HCT116 (cell line): ENCODE measurements at regions not wholly inside any gene's neighbourhood (a gene's known extent, or its start where the extent isn't known, plus 50 kb on each side); places are given as distances from the start of the nearest gene placed in this dataset.

Source experiments
- ATAC-seq: fragments of 200-7000 bp; cut with Tn5 transposase; 2 replicates; pipeline ENCODE4 v1.9.1; 2020; ENCODE audit warnings: mild to moderate bottlenecking, moderate library complexity
- BruUV-seq: library from RNA; stranded (reverse); fragments of 400-500 nt; replicated peaks from 2 replicates; lab custom pipeline; 2021; lab: Mats Ljungman, UMichigan
- CTCF ChIA-PET: fragments of 300-600 bp; sonication (Branson Sonifier 250); formaldehyde crosslinking; loops from one replicate; lab custom pipeline; 2021; ENCODE audit warnings: antibody characterized with exemption; lab: Charles Lee
- POLR2A ChIA-PET: fragments of 300-600, 350-600 bp; sonication (Branson Sonifier 250); formaldehyde crosslinking; loops from one replicate; lab custom pipeline; 2021; ENCODE audit warnings: antibody characterized with exemption; lab: Charles Lee
- RAD21 ChIA-PET, 2 experiments: fragments of 300-600 bp; sonication (Branson Sonifier 250); formaldehyde crosslinking; loops; one replicate each; lab custom pipeline; 2023; ENCODE audit warnings: low total read pairs in 2 of 2; ENCODE audit not compliant: uncharacterized antibody in 2 of 2, unreplicated experiment in 2 of 2, low non-redundant PET in 1 of 2; lab: Charles Lee
- DNase-seq: peaks from one replicate; pipeline ENCODE4 v3.0.0-alpha.2; 2010; ENCODE audit warnings: low read depth, low spot score
- H2AFZ ChIP-seq: fragments of 200-600 bp; shearing (Covaris generic), sonication (generic); 2 replicates; pipeline ENCODE4 v1.6.1; 2017; ENCODE audit warnings: low read depth, mixed run types, mixed read lengths, antibody characterized with exemption, low read length; ENCODE audit not compliant: poor library complexity, severe bottlenecking
- H3K27ac ChIP-seq: 2 replicates; pipeline ENCODE4 v1.5.1; 2012; ENCODE audit warnings: low read depth, low read length
- H3K27me3 ChIP-seq: fragments of 200-600 bp; sonication (generic); 2 replicates; pipeline ENCODE4 v1.6.1; 2016; ENCODE audit warnings: mixed run types, low read length, mixed read lengths; ENCODE audit not compliant: insufficient read depth
- H3K36me3 ChIP-seq, 2 experiments: fragments of 200-500 bp in 1 of 2; fragments of 200-600 bp in 1 of 2; sonication (Bioruptor generic) in 1 of 2; sonication (generic) in 1 of 2; 2 replicates each; pipeline versions ENCODE4 v1.5.1 to v1.6.1; 2014 to 2016; ENCODE audit warnings: low read length in 2 of 2, inconsistent platforms in 1 of 2, mixed read lengths in 1 of 2, mixed run types in 1 of 2; ENCODE audit not compliant: insufficient read depth in 2 of 2, control insufficient read depth in 1 of 2
- H3K4me1 ChIP-seq, 2 experiments: fragments of 200-600 bp in 1 of 2; sonication (generic) in 1 of 2; 2 replicates each; pipeline versions ENCODE4 v1.5.1 to v1.6.1; 2012 to 2017; ENCODE audit warnings: low read length in 2 of 2, inconsistent platforms in 1 of 2, mild to moderate bottlenecking in 1 of 2, mixed read lengths in 1 of 2, mixed run types in 1 of 2, moderate library complexity in 1 of 2; ENCODE audit not compliant: insufficient read depth in 2 of 2, control insufficient read depth in 1 of 2
- H3K4me2 ChIP-seq: fragments of 200-600 bp; sonication (generic); 2 replicates; pipeline ENCODE4 v1.6.1; 2017; ENCODE audit warnings: mixed run types, low read length, mixed read lengths
- H3K4me3 ChIP-seq, 2 experiments: fragments of 200-600 bp in 1 of 2; sonication (generic) in 1 of 2; replicated peaks in 1 of 2; 2 replicates each; pipeline ENCODE4 v1.5.1; 2011 to 2016; ENCODE audit warnings: low read length in 2 of 2, control low read depth in 1 of 2, low read depth in 1 of 2, mild to moderate bottlenecking in 1 of 2, mixed read lengths in 1 of 2, mixed run types in 1 of 2
- H3K79me2 ChIP-seq: fragments of 200-600 bp; sonication (generic); 2 replicates; pipeline ENCODE4 v1.6.1; 2017; ENCODE audit warnings: mild to moderate bottlenecking, mixed run types, low read length, moderate library complexity, mixed read lengths; ENCODE audit not compliant: insufficient read depth
- H3K9ac ChIP-seq: fragments of 200-600 bp; sonication (generic); 2 replicates; pipeline ENCODE4 v1.6.1; 2016; ENCODE audit warnings: low read length, mixed read lengths
- H3K9me2 ChIP-seq: fragments of 200-600 bp; sonication (generic), shearing (Covaris generic); 2 replicates; pipeline ENCODE4 v1.6.1; 2017; ENCODE audit warnings: mixed run types, mild to moderate bottlenecking, moderate library complexity; ENCODE audit not compliant: insufficient read depth
- H3K9me3 ChIP-seq, 2 experiments: fragments of 200-500 bp in 1 of 2; fragments of 200-600 bp in 1 of 2; sonication (Bioruptor generic) in 1 of 2; sonication (generic) in 1 of 2; 2 replicates each; pipeline ENCODE4 v1.6.1; 2014 to 2017; ENCODE audit warnings: low read length in 2 of 2, mixed read lengths in 2 of 2, inconsistent platforms in 1 of 2, low read depth in 1 of 2, mild to moderate bottlenecking in 1 of 2, mixed run types in 1 of 2, moderate library complexity in 1 of 2; ENCODE audit not compliant: control insufficient read depth in 1 of 2, insufficient read depth in 1 of 2
- H4K20me1 ChIP-seq: fragments of 200-600 bp; sonication (generic), shearing (Covaris generic); 2 replicates; pipeline ENCODE4 v1.6.1; 2017; ENCODE audit warnings: mixed run types, mild to moderate bottlenecking, moderate library complexity; ENCODE audit not compliant: insufficient read depth
- CBX3 ChIP-seq: IDR thresholded peaks from 2 replicates; pipeline ENCODE4 v1.6.1; 2012; ENCODE audit warnings: low read depth
- EZH2phosphoT487 ChIP-seq: fragments of 200-600 bp; IDR thresholded peaks from 2 replicates; pipeline ENCODE4 v1.6.1; 2018; ENCODE audit warnings: antibody characterized with exemption, borderline replicate concordance
- FOSL1 ChIP-seq: IDR thresholded peaks from 2 replicates; pipeline ENCODE4 v1.6.1; 2012; ENCODE audit warnings: low read depth
- REST ChIP-seq: IDR thresholded peaks from 2 replicates; pipeline ENCODE4 v1.6.1; 2012; ENCODE audit warnings: low read depth
- TCF7L2 ChIP-seq: IDR thresholded peaks from 2 replicates; pipeline ENCODE4 v1.7.0; 2011; ENCODE audit warnings: borderline replicate concordance, inconsistent platforms; ENCODE audit not compliant: insufficient read depth, insufficient read length; ENCODE audit errors: extremely low read depth
- ZBTB33 ChIP-seq: IDR thresholded peaks from 2 replicates; pipeline ENCODE4 v1.6.1; 2011; ENCODE audit warnings: mild to moderate bottlenecking, low read length, moderate library complexity; ENCODE audit not compliant: insufficient replicate concordance; ENCODE audit errors: extremely low read depth
- ZNF274 ChIP-seq: fragments of 200-500 bp; sonication (Bioruptor generic); IDR thresholded peaks from 2 replicates; pipeline ENCODE4 v1.6.1; 2014; ENCODE audit warnings: mild to moderate bottlenecking, low read depth, low read length, inconsistent platforms
- intact Hi-C: fragments of 100-400 bp; cut with micrococcal nuclease; formaldehyde crosslinking; loops from 2 replicates; pipeline ENCODE4 v1.10.0; 2022

GRCh38 chr13:50082426-50083281, 67.4 kb downstream of the KCNRG start:
- H3K27ac ChIP-seq = peak overlapping the region; percentile 98
- ATAC-seq = peak; percentile 81
- POLR2A ChIA-PET = interaction anchor here (1.6 to 3.6 kb wide), 3 partner anchors 43 to 447 kb away, joined by 4 to 12 read pairs (median 11); partner anchors contain the start of gene TRIM13

More at GRCh38 chr13:50082426-50083281, 67.4 kb downstream of the KCNRG start:
- RAD21 ChIA-PET = interaction anchor here in 1 of 2 experiments (1.1 kb wide), 1 partner anchor 328 kb away, joined by 3 read pairs; no protein-coding TSS in a partner anchor
- CTCF ChIA-PET = interaction anchor here (1.2 to 2.0 kb wide), 5 partner anchors 42 to 412 kb away, joined by 3 to 7 read pairs (median 4); partner anchors contain the start of gene TRIM13
- TF ChIP-seq ZBTB33 = no peak
- TF ChIP-seq ZNF274 = no peak
- TF ChIP-seq TCF7L2 = no peak
- TF ChIP-seq REST = no peak
- TF ChIP-seq FOSL1 = no peak
- TF ChIP-seq CBX3 = no peak
- TF ChIP-seq EZH2phosphoT487 = no peak
- BruUV-seq = TSS peak; percentile 79
- intact Hi-C loops = loop anchor here (1.0 to 5.0 kb wide), 4 partner anchors 42 to 165 kb away; partner anchors contain the start of gene TRIM13
- H3K4me1 ChIP-seq = peaks cover 26 to 44% of the 10 kb centered on the region in 2 experiments
- peak overlapping the region; percentile 41 for H2AFZ ChIP-seq
- peak overlapping the region; percentile 72 to 90 for H3K4me3 ChIP-seq
- no peaks in the 10 kb centered on the region for H3K9me3 ChIP-seq
- peak; percentile 79 for DNase-seq
- H3K9ac ChIP-seq = peak overlapping the region; percentile 85
- H3K36me3 ChIP-seq = no peaks in the 10 kb centered on the region
- H3K9me2 ChIP-seq = no peaks in the 10 kb centered on the region
- H3K27me3 ChIP-seq = no peaks in the 10 kb centered on the region
- H3K4me2 ChIP-seq = peak overlapping the region; percentile 85
- H4K20me1 ChIP-seq = peaks cover 31% of the 10 kb centered on the region; the same call in 1 of the 2 replicates
- H3K79me2 ChIP-seq = peaks cover 91% of the 10 kb centered on the region
